ENCODE measurements at regions not wholly inside any gene's neighbourhood (a gene's known extent, or its start where the extent isn't known, plus 50 kb on each side); places are given as distances from the start of the nearest gene placed in this dataset.

GRCh38 chr12:105504286-105504685 lies 173.8 kb downstream of the C12orf75 start:
- TF ChIP-seq, protein P1, sequence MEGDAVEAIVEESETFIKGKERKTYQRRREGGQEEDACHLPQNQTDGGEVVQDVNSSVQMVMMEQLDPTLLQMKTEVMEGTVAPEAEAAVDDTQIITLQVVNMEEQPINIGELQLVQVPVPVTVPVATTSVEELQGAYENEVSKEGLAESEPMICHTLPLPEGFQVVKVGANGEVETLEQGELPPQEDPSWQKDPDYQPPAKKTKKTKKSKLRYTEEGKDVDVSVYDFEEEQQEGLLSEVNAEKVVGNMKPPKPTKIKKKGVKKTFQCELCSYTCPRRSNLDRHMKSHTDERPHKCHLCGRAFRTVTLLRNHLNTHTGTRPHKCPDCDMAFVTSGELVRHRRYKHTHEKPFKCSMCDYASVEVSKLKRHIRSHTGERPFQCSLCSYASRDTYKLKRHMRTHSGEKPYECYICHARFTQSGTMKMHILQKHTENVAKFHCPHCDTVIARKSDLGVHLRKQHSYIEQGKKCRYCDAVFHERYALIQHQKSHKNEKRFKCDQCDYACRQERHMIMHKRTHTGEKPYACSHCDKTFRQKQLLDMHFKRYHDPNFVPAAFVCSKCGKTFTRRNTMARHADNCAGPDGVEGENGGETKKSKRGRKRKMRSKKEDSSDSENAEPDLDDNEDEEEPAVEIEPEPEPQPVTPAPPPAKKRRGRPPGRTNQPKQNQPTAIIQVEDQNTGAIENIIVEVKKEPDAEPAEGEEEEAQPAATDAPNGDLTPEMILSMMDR (IDR thresholded peaks at IDR 0.05), result no peak
- TF ChIP-seq POLR2A (IDR thresholded peaks at IDR 0.05) (no peak), EP300 (IDR thresholded peaks at IDR 0.05) (no peak)
